Esophagus squamous epithelium (tissue), 5 donors: ENCODE measurements at regions not wholly inside any gene's neighbourhood (a gene's known extent, or its start where the extent isn't known, plus 50 kb on each side); places are given as distances from the start of the nearest gene placed in this dataset.

Experiments used
- DNase-seq: peaks from one replicate; lab custom pipeline; 2025; lab: John Stamatoyannopoulos, UW
- H3K27ac ChIP-seq, 4 donors: fragments of 200-600 bp; sonication (generic); one replicate each; pipeline ENCODE4 v1.5.1; 2016 to 2019; ENCODE audit warnings: mild to moderate bottlenecking in 1 of 4
- H3K27me3 ChIP-seq, 4 donors: fragments of 200-600 bp; sonication (generic); 1 replicate in 3 of 4; 2 replicates in 1 of 4; pipeline versions ENCODE4 v1.5.1 to v1.6.0; 2017 to 2021; ENCODE audit warnings: antibody characterized with exemption in 1 of 4
- H3K36me3 ChIP-seq, 3 donors: fragments of 200-600 bp; sonication (generic); one replicate each; pipeline ENCODE4 v1.5.1; 2016 to 2019
- H3K4me1 ChIP-seq, 3 donors: fragments of 200-600 bp; sonication (generic); one replicate each; pipeline ENCODE4 v1.5.1; 2017 to 2019
- H3K4me3 ChIP-seq, 4 donors: fragments of 200-600 bp; sonication (generic); 1 replicate in 3 of 4; 2 replicates in 1 of 4; pipeline ENCODE4 v1.5.1; 2016 to 2019; ENCODE audit warnings: mild to moderate bottlenecking in 2 of 4, moderate library complexity in 1 of 4
- H3K9me3 ChIP-seq, 3 donors: fragments of 200-600 bp; sonication (generic); one replicate each; pipeline ENCODE4 v1.5.1; 2016 to 2019
- CTCF ChIP-seq, 6 experiments: fragments of 450-650 bp in 4 of 6; fragments of 200-600 bp in 2 of 6; sonication (generic) in 2 of 6; IDR thresholded peaks; one replicate each; pipeline ENCODE4 v1.5.1; 2016 to 2019; ENCODE audit warnings: antibody characterized with exemption in 6 of 6, mild to moderate bottlenecking in 4 of 6, moderate library complexity in 4 of 6
- POLR2A ChIP-seq, 4 donors: fragments of 450-650 bp; IDR thresholded peaks; one replicate each; pipeline ENCODE4 v1.6.1; 2017; ENCODE audit warnings: antibody characterized with exemption in 4 of 4, mild to moderate bottlenecking in 4 of 4, moderate library complexity in 3 of 4
- WGBS, 2 donors: methylation state at CpG; one replicate each; pipeline ENCODE4 v1.1.5; 2018; 5-methylcytosine and 5-hydroxymethylcytosine counted together
- intact Hi-C: fragments of 100-400 bp; cut with DNase I; formaldehyde crosslinking; loops from one replicate; pipeline ENCODE4 v1.15.0; 2022
- donor health status: DM: yes; HTN: yes; CAD: no.

DNA sequence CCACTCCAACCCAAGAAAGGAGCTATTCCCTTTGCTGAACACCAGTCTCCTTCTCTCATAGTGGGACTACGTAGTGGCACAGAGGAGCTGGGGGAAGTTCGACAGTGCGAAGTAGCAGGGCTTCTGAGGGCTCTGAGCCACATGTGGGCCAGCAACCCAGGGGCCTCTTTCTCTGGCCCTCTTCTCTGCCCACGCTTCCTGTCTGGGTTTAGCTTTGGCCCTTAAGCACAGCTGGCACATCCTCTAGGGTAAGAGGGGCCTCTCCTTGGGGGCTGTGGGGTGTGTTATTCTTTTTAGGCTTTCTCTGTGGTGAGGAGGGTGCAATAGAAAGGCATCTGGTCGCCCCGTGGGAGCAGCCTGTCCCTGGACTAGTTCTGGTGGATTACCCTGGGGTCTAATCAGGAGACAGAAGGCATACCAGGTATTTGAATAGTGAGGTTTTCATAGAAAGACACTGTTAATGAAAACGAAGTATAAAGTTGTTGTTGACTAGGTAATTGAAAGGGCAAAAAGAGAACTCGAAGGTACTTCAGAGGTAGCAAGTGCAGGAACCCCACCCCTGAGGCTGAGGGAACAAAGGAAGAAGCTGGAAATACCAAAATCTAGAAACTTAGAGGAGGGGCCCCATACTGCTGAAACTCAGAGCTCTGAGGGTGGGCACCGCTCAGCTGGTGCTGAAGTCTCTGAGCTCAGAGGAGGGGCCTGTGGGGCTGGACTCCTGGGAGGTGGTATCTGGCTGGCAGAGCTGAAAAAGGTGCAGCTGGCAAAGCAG is 151.9 kb upstream of the RPS6KA3 start:
- H3K27ac ChIP-seq, result no peak overlapping the region
- H3K27me3 ChIP-seq, result no peaks in the 10 kb centered on the region
- H3K4me3 ChIP-seq, result no peak overlapping the region
- intact Hi-C loops, result no loop called here
- TF ChIP-seq POLR2A (IDR thresholded peaks at IDR 0.05) (no peak), CTCF (IDR thresholded peaks at IDR 0.05) (no peak)
- no peaks in the 10 kb centered on the region for H3K36me3 ChIP-seq
- H3K4me1 ChIP-seq, result no peaks in the 10 kb centered on the region
- 43 to 65% methylated on average over 3 of the region's 9 CpGs for WGBS, 2 donors
- DNase-seq, result no peak
- H3K9me3 ChIP-seq, result no peaks in the 10 kb centered on the region

- DNase-seq, result no peak
- H3K9me3 ChIP-seq, result no peaks in the 10 kb centered on the region
- H3K36me3 ChIP-seq, result no peaks in the 10 kb centered on the region
- WGBS, 2 donors, result 70% methylated on average over 5 to 9 of the region's 9 CpGs
- no peak for TF ChIP-seq POLR2A (IDR thresholded peaks at IDR 0.05)
- TF ChIP-seq CTCF (IDR thresholded peaks at IDR 0.05), result no peak
- no peaks in the 10 kb centered on the region for H3K27me3 ChIP-seq
- H3K4me3 ChIP-seq, result no peak overlapping the region
- no peak overlapping the region for H3K27ac ChIP-seq
- H3K4me1 ChIP-seq, result no peaks in the 10 kb centered on the region
- intact Hi-C loops, result no loop called here
These were observed 148.2 kb upstream of the RPS6KA3 start for GRCh38 chrX:20414762-20415445.

DNA sequence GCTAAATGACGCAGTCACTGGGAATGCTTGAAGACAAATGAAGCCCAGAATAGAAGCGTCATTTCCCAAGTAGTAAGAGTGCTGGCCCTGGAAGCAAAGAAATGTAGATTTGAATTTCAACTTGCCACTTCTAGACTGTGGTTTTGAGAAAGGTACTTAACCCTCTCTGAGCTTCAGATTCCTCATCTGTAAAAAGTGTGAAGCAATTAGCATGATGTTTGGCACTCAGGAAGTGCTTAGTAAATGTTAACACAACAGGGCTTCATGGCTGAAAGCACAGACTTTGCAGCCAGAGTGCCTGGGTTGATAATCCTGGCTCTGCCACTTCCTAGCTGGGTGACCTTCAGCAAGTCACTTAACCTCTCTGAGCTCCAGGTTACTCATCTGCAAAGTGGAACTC is 147.4 kb upstream of the RPS6KA3 start:
- Histone ChIP-seq H3K27me3 (no peaks in the 10 kb centered on the region), H3K36me3 (no peaks in the 10 kb centered on the region), H3K27ac (no peak overlapping the region), H3K4me3 (no peak overlapping the region), H3K4me1 (no peaks in the 10 kb centered on the region), H3K9me3 (no peaks in the 10 kb centered on the region)
- DNase-seq, result no peak
- no peak for TF ChIP-seq CTCF (IDR thresholded peaks at IDR 0.05)
- no peak for TF ChIP-seq POLR2A (IDR thresholded peaks at IDR 0.05)
- 67 to 92% methylated on average over 2 of the region's 2 CpGs for WGBS, 2 donors
- intact Hi-C loops, result no loop called here

GRCh38 chrX:20412871-20413486 is 146.3 kb upstream of the RPS6KA3 start:
- H3K36me3 ChIP-seq, result no peaks in the 10 kb centered on the region
- H3K4me3 ChIP-seq, result no peak overlapping the region
- TF ChIP-seq POLR2A (IDR thresholded peaks at IDR 0.05) (no peak), CTCF (IDR thresholded peaks at IDR 0.05) (no peak)
- H3K27me3 ChIP-seq, result no peaks in the 10 kb centered on the region
- H3K4me1 ChIP-seq, result no peaks in the 10 kb centered on the region
- WGBS, 2 donors, result 85% methylated on average over 17 of the region's 18 CpGs; no CpG with 5 or more reads in 1 of the 2 donors
- intact Hi-C loops, result no loop called here
- peak; percentile 4 for DNase-seq
- H3K27ac ChIP-seq, result peak overlapping the region in 2 of 4 donors; percentile 5 to 9
- H3K9me3 ChIP-seq, result no peaks in the 10 kb centered on the region

- no peaks in the 10 kb centered on the region for H3K9me3 ChIP-seq
- H3K36me3 ChIP-seq, result no peaks in the 10 kb centered on the region
- 57 to 83% methylated on average over 1 of the region's 2 CpGs for WGBS, 2 donors
These were observed 143.8 kb upstream of the RPS6KA3 start for GRCh38 chrX:20410540-20410939.

More at GRCh38 chrX:20410540-20410939, 143.8 kb upstream of the RPS6KA3 start:
- H3K4me1 ChIP-seq, result no peaks in the 10 kb centered on the region
- intact Hi-C loops, result no loop called here
- H3K27ac ChIP-seq, result no peak overlapping the region
- no peak for DNase-seq
- TF ChIP-seq CTCF (IDR thresholded peaks at IDR 0.05), result no peak
- no peak for TF ChIP-seq POLR2A (IDR thresholded peaks at IDR 0.05)
- H3K4me3 ChIP-seq, result no peak overlapping the region
- H3K27me3 ChIP-seq, result no peaks in the 10 kb centered on the region
